Neural crest cell (in vitro differentiated cells): ENCODE measurements at regions not wholly inside any gene's neighbourhood (a gene's known extent, or its start where the extent isn't known, plus 50 kb on each side); places are given as distances from the start of the nearest gene placed in this dataset.

ENCODE experiments used
- DNase-seq: peaks from one replicate; pipeline ENCODE4 v3.0.0; 2021; ENCODE audit warnings: low read depth, mixed read lengths, low spot score
- H3K27ac Mint-ChIP-seq: one replicate; pipeline ENCODE4 v1.8.0; 2021; ENCODE audit warnings: mild to moderate bottlenecking, mixed read lengths; ENCODE audit not compliant: unreplicated experiment
- H3K27me3 Mint-ChIP-seq: 2 replicates; pipeline ENCODE4 v1.8.0; 2021; ENCODE audit warnings: low read depth, mild to moderate bottlenecking, mixed read lengths
- H3K36me3 Mint-ChIP-seq: 2 replicates; pipeline ENCODE4 v1.8.0; 2021; ENCODE audit warnings: low read depth, mild to moderate bottlenecking, mixed read lengths
- H3K4me1 Mint-ChIP-seq: 2 replicates; pipeline ENCODE4 v1.8.0; 2021; ENCODE audit warnings: mixed read lengths
- H3K4me3 Mint-ChIP-seq: one replicate; pipeline ENCODE4 v1.8.0; 2021; ENCODE audit warnings: mild to moderate bottlenecking, mixed read lengths
- H3K9me3 Mint-ChIP-seq: 2 replicates; pipeline ENCODE4 v1.8.0; 2021; ENCODE audit warnings: mixed read lengths
- CTCF ChIP-seq: fragments of 200-600 bp; sonication (generic); conservative IDR thresholded peaks from 2 replicates; pipeline ENCODE4 v1.5.0; 2021; ENCODE audit warnings: antibody characterized with exemption, mild to moderate bottlenecking

- no peak for DNase-seq
- Mint-ChIP-seq H3K36me3 (no peaks in the 10 kb centered on the region), H3K9me3 (no peaks in the 10 kb centered on the region), H3K4me3 (no peak overlapping the region), H3K27ac (no peak overlapping the region), H3K27me3 (no peaks in the 10 kb centered on the region), H3K4me1 (peaks cover 8% of the 10 kb centered on the region)
- TF ChIP-seq CTCF: no peak
Measured at GRCh38 chr18:42228581-42228980, 273.5 kb downstream of the PIK3C3 start.

GRCh38 chr18:42229211-42230210 is 274.5 kb downstream of the PIK3C3 start:
- no peaks in the 10 kb centered on the region for H3K9me3 Mint-ChIP-seq
- no peak for TF ChIP-seq CTCF
- no peaks in the 10 kb centered on the region for H3K36me3 Mint-ChIP-seq
- H3K4me3 Mint-ChIP-seq: no peak overlapping the region
- H3K27ac Mint-ChIP-seq: peak overlapping the region; percentile 36
- H3K4me1 Mint-ChIP-seq: peaks cover 8% of the 10 kb centered on the region
- DNase-seq: no peak
- no peaks in the 10 kb centered on the region for H3K27me3 Mint-ChIP-seq

GRCh38 chr18:42230636-42231035 is 275.6 kb downstream of the PIK3C3 start:
- H3K9me3 Mint-ChIP-seq: no peaks in the 10 kb centered on the region
- H3K4me3 Mint-ChIP-seq: no peak overlapping the region
- H3K27ac Mint-ChIP-seq: no peak overlapping the region
- DNase-seq: no peak
- TF ChIP-seq CTCF: no peak
- H3K36me3 Mint-ChIP-seq: no peaks in the 10 kb centered on the region
- H3K4me1 Mint-ChIP-seq: peaks cover 8% of the 10 kb centered on the region
- no peaks in the 10 kb centered on the region for H3K27me3 Mint-ChIP-seq

- Mint-ChIP-seq H3K27me3 (no peaks in the 10 kb centered on the region), H3K4me1 (peaks cover 8% of the 10 kb centered on the region), H3K4me3 (no peak overlapping the region), H3K36me3 (no peaks in the 10 kb centered on the region), H3K27ac (no peak overlapping the region), H3K9me3 (no peaks in the 10 kb centered on the region)
- DNase-seq: no peak
- TF ChIP-seq CTCF: no peak
Measured at GRCh38 chr18:42231284-42231683, 276.2 kb downstream of the PIK3C3 start.

GRCh38 chr18:42231796-42232195 is 276.8 kb downstream of the PIK3C3 start:
- peaks cover 8% of the 10 kb centered on the region for H3K4me1 Mint-ChIP-seq
- DNase-seq: no peak
- H3K27ac Mint-ChIP-seq: no peak overlapping the region
- H3K27me3 Mint-ChIP-seq: no peaks in the 10 kb centered on the region
- no peak for TF ChIP-seq CTCF
- H3K36me3 Mint-ChIP-seq: no peaks in the 10 kb centered on the region
- no peaks in the 10 kb centered on the region for H3K9me3 Mint-ChIP-seq
- H3K4me3 Mint-ChIP-seq: no peak overlapping the region
